Nephron (organoid): ENCODE measurements at regions not wholly inside any gene's neighbourhood (a gene's known extent, or its start where the extent isn't known, plus 50 kb on each side); places are given as distances from the start of the nearest gene placed in this dataset.

Source experiments
- H3K27ac Mint-ChIP-seq, 3 experiments: 2 replicates each; pipeline ENCODE4 v1.8.0; 2020; ENCODE audit warnings: mixed read lengths in 3 of 3, mild to moderate bottlenecking in 2 of 3, moderate library complexity in 1 of 3
- H3K27me3 Mint-ChIP-seq: 2 replicates; pipeline ENCODE4 v1.8.0; 2021; ENCODE audit warnings: low read depth, mild to moderate bottlenecking, moderate library complexity, mixed read lengths
- H3K36me3 Mint-ChIP-seq: 2 replicates; pipeline ENCODE4 v1.8.0; 2020; ENCODE audit warnings: low read depth, mixed read lengths
- H3K4me1 Mint-ChIP-seq: 2 replicates; pipeline ENCODE4 v1.8.0; 2020; ENCODE audit warnings: mixed read lengths
- H3K4me3 Mint-ChIP-seq, 3 experiments: 2 replicates each; pipeline ENCODE4 v1.8.0; 2020; ENCODE audit warnings: mild to moderate bottlenecking in 3 of 3, mixed read lengths in 3 of 3, moderate library complexity in 2 of 3
- H3K9me3 Mint-ChIP-seq: 2 replicates; pipeline ENCODE4 v1.8.0; 2020; ENCODE audit warnings: mixed read lengths
- TF ChIP-seq, protein P1 (sequence below), 3 experiments: fragments of 200-600 bp; sonication (generic); IDR thresholded peaks; one replicate each; pipeline ENCODE4 v1.5.0; 2021; ENCODE audit warnings: antibody characterized with exemption in 3 of 3; ENCODE audit not compliant: unreplicated experiment in 3 of 3

DNA sequence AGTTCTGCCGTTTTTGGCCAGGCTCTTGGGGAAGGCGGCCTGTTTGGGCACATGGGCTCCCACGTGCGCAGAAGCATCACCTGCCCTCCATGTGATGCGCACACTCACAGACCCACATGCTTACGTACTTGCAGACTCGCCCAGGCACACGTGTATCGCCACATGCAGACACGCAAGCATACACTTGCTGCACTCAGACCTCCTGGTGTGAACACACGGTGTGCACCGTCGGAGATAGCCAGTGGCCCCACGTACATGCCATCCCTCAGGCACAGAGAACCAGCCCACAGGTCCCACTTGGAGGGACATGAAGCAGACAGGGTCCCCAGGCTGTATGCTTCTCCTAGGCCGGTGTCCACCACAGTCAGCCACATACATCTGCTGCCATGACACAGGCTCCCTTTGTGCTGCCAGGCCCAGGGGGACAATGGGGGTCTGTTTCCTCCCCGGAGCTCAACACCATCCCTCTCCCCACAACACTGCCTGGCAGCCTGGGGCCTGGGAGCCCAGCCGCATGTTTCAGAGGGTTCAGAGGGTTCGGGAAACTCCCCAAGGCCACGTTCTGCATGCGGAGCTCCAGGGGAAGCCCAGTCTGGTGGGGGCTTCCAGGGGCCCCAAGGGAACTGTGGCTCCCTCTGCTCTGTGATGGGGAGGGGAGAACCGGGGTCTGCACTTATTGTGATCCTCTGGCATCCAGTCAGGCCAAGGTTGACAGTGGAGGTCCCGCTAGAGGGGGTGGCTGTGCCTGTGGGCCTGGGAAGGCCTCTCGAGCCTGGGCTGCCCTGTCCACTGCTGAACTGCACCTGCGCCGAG is 208.1 kb upstream of the HAAO start:
- H3K4me3 Mint-ChIP-seq: no peak overlapping the region
- H3K9me3 Mint-ChIP-seq: peaks cover 7% of the 10 kb centered on the region
- peaks cover 4% of the 10 kb centered on the region for H3K36me3 Mint-ChIP-seq
- TF ChIP-seq, protein P1, sequence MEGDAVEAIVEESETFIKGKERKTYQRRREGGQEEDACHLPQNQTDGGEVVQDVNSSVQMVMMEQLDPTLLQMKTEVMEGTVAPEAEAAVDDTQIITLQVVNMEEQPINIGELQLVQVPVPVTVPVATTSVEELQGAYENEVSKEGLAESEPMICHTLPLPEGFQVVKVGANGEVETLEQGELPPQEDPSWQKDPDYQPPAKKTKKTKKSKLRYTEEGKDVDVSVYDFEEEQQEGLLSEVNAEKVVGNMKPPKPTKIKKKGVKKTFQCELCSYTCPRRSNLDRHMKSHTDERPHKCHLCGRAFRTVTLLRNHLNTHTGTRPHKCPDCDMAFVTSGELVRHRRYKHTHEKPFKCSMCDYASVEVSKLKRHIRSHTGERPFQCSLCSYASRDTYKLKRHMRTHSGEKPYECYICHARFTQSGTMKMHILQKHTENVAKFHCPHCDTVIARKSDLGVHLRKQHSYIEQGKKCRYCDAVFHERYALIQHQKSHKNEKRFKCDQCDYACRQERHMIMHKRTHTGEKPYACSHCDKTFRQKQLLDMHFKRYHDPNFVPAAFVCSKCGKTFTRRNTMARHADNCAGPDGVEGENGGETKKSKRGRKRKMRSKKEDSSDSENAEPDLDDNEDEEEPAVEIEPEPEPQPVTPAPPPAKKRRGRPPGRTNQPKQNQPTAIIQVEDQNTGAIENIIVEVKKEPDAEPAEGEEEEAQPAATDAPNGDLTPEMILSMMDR (IDR thresholded peaks at IDR 0.05; ENCODE audit: unreplicated experiment in 3 of 3): no peak
- no peaks in the 10 kb centered on the region for H3K27me3 Mint-ChIP-seq
- peaks cover 15% of the 10 kb centered on the region for H3K4me1 Mint-ChIP-seq
- peak overlapping the region in 1 of 3 experiments; percentile 33 for H3K27ac Mint-ChIP-seq

DNA sequence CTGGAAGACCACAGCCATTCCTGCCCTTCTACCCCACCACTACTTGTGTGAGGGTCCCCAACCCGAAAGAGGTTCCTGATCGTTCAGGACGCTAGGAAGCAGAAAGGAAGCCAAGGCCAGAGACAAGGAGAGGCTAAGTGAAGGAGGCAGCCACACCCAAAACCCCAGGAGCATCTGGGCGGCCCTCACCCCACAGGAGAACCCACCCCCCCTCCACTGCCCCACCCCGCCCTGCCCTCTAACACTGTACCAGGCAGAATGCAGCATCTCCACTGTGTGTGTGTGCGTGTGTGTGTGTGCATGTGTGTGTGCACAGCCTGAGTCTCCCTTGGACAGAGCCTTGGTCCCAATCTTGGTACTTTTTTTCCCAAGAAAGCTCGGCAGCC is 207.5 kb upstream of the HAAO start:
- Mint-ChIP-seq H3K27ac (no peak overlapping the region), H3K4me1 (peaks cover 9% of the 10 kb centered on the region), H3K36me3 (peaks cover 4% of the 10 kb centered on the region), H3K4me3 (no peak overlapping the region), H3K27me3 (no peaks in the 10 kb centered on the region), H3K9me3 (peaks cover 7% of the 10 kb centered on the region)
- TF ChIP-seq, protein P1 (IDR thresholded peaks at IDR 0.05; ENCODE audit: unreplicated experiment in 3 of 3): no peak

DNA sequence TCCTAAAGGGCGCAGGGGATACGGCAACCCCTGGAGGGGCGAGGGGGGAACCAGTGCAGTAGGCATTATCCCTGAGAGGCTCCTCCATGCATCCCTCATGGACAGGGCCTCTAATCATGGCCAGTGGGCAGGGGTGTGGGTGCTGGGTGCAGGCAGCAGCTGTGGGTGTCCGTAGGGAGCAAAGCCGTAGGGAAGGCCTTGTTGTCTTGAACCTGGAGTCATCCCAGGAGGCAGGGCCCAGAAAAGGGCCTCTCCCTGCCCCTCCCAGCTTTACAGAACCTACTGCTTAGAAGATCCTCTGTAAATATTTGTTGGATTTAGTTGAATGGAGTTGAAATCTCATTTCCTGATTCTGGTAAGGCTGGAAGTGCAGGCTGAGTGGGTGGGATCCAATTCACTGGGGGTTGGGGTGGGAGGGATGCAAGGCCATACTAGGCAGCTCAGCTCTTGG is 207.0 kb upstream of the HAAO start:
- Mint-ChIP-seq H3K27me3 (no peaks in the 10 kb centered on the region), H3K4me1 (peaks cover 5% of the 10 kb centered on the region)
- TF ChIP-seq, protein P1 (IDR thresholded peaks at IDR 0.05; ENCODE audit: unreplicated experiment in 3 of 3): no peak

DNA sequence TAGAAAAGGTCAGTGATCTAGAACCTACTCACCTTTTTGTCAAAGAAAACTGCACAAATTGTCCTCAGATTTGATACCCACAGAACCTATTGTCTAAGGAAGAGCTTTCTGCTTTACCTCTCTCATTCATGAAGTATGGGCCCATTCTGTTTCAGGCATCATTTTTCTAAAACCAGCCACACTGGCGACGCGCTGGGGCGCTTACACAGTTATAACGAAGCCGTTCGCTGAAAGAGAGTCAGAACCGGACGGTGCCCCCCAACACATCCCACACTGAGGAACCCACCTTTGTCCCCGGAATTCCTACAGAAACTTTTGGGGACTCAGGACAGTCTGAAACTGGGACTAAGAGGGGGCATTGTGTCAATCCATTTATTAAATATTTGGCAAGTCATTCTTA is 206.3 kb upstream of the HAAO start:
- no peaks in the 10 kb centered on the region for H3K27me3 Mint-ChIP-seq
- peaks cover 4% of the 10 kb centered on the region for H3K4me1 Mint-ChIP-seq
- TF ChIP-seq, protein P1 (IDR thresholded peaks at IDR 0.05; ENCODE audit: unreplicated experiment in 3 of 3): no peak
- no peak overlapping the region for H3K27ac Mint-ChIP-seq
- peaks cover 4% of the 10 kb centered on the region for H3K36me3 Mint-ChIP-seq
- peaks cover 7% of the 10 kb centered on the region for H3K9me3 Mint-ChIP-seq
- no peak overlapping the region for H3K4me3 Mint-ChIP-seq

More for the DNA sequence above, 207.0 kb upstream of the HAAO start:
- Mint-ChIP-seq H3K36me3 (peaks cover 4% of the 10 kb centered on the region), H3K4me3 (no peak overlapping the region), H3K27ac (no peak overlapping the region), H3K9me3 (peaks cover 7% of the 10 kb centered on the region)

DNA sequence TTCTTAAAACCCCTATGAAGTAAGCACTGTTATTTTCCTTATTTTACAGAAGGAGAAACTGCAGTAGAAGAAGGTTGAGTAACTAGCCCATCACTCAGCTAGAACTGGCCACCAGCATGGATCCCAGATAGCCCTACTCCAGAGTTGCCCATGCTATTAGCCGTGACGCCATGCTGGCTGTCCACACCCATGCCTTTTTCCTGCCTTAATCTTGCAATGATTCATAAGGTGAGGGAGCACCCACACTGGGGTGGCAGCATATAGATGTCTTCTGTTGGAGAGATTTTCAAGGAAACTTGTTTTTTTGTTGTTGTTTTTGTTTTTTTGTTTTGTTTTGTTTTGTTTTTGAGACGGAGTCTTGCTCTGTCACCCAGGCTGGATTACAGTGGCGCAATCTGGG is 204.1 kb upstream of the HAAO start:
- no peak overlapping the region for H3K27ac Mint-ChIP-seq
- H3K4me3 Mint-ChIP-seq: no peak overlapping the region

More for the DNA sequence above, 204.1 kb upstream of the HAAO start:
- H3K9me3 Mint-ChIP-seq: peaks cover 7% of the 10 kb centered on the region
- H3K27me3 Mint-ChIP-seq: no peaks in the 10 kb centered on the region
- peaks cover 4% of the 10 kb centered on the region for H3K36me3 Mint-ChIP-seq
- peaks cover 4% of the 10 kb centered on the region for H3K4me1 Mint-ChIP-seq
- TF ChIP-seq, protein P1 (IDR thresholded peaks at IDR 0.05; ENCODE audit: unreplicated experiment in 3 of 3): no peak
